K562 (cell line): ENCODE measurements at regions not wholly inside any gene's neighbourhood (a gene's known extent, or its start where the extent isn't known, plus 50 kb on each side); places are given as distances from the start of the nearest gene placed in this dataset.

Experiments
- ATAC-seq: fragments of 200-7000 bp; cut with Tn5 transposase; 3 replicates; pipeline ENCODE4 v1.9.1; 2020; ENCODE audit warnings: moderate library complexity
- BruUV-seq: library from RNA; stranded (reverse); fragments of 400-500 nt; replicated peaks from 2 replicates; lab custom pipeline; 2021; lab: Mats Ljungman, UMichigan
- CTCF ChIA-PET: fragments of 300-600 bp; formaldehyde crosslinking; extraction: SDS; loops from one replicate; lab custom pipeline; 2021; ENCODE audit warnings: low intra/inter-chr PET ratio; lab: Yijun Ruan, JAX
- POLR2A ChIA-PET: fragments of 300-600, 350-650 bp; sonication (Branson Sonifier 250); formaldehyde crosslinking; extraction: SDS; loops from one replicate; lab custom pipeline; 2021; ENCODE audit warnings: antibody characterized with exemption, inconsistent platforms; lab: Yijun Ruan, JAX
- DNase-seq, 4 experiments: peaks; one replicate each; pipeline versions ENCODE4 v3.0.0 to v3.0.0-alpha.2; 2011 to 2018; ENCODE audit warnings: low spot score in 3 of 4, mixed read lengths in 3 of 4; ENCODE audit errors: extremely low read depth in 1 of 4
- FAIRE-seq: peaks from 2 replicates; lab custom pipeline; 2011; peaks lifted over from hg19 to GRCh38; lab: Jason Lieb, UNC
- H2AFZ ChIP-seq: 2 replicates; pipeline ENCODE4 v1.6.0; 2011; ENCODE audit warnings: low read depth, low read length, control low read depth, inconsistent platforms
- H3K27ac ChIP-seq: fragments of 200-600 bp; 3 replicates; pipeline ENCODE4 v1.8.0; 2011; ENCODE audit warnings: low read depth, mild to moderate bottlenecking, control low read depth, inconsistent platforms, low read length, moderate library complexity, mixed read lengths; ENCODE audit errors: extremely low read depth
- H3K27me3 ChIP-seq, 2 experiments: fragments of 300-600 bp in 1 of 2; 2 replicates in 1 of 2; 3 replicates in 1 of 2; pipeline versions ENCODE4 v1.6.0 to v1.8.0; 2011; ENCODE audit warnings: inconsistent platforms in 2 of 2, low read length in 2 of 2, mild to moderate bottlenecking in 1 of 2, mixed read lengths in 1 of 2, moderate library complexity in 1 of 2; ENCODE audit not compliant: control insufficient read depth in 2 of 2, insufficient read depth in 2 of 2
- H3K36me3 ChIP-seq: fragments of 300-600 bp; 3 replicates; pipeline ENCODE4 v1.8.0; 2011; ENCODE audit warnings: mild to moderate bottlenecking, low read length, inconsistent platforms; ENCODE audit not compliant: control insufficient read depth, insufficient read depth
- H3K4me1 ChIP-seq, 2 experiments: fragments of 200-600 bp in 1 of 2; replicated peaks in 1 of 2; 2 replicates in 1 of 2; 3 replicates in 1 of 2; pipeline versions ENCODE4 v1.5.1 to v1.8.0; 2011; ENCODE audit warnings: inconsistent platforms in 2 of 2, low read length in 2 of 2, mild to moderate bottlenecking in 1 of 2, mixed read lengths in 1 of 2, moderate library complexity in 1 of 2; ENCODE audit not compliant: control insufficient read depth in 2 of 2, insufficient read depth in 2 of 2
- H3K4me2 ChIP-seq: 2 replicates; pipeline ENCODE4 v1.6.1; 2011; ENCODE audit warnings: low read length, control low read depth, inconsistent platforms, mixed read lengths; ENCODE audit not compliant: insufficient read depth
- H3K4me3 ChIP-seq: fragments of 200-600 bp; sonication (generic), shearing (Covaris generic); 2 replicates; pipeline ENCODE4 v1.5.1; 2016; ENCODE audit warnings: control low read depth, inconsistent platforms
- H3K79me2 ChIP-seq: fragments of 200-600 bp; 3 replicates; pipeline ENCODE4 v1.8.0; 2011; ENCODE audit warnings: low read length, inconsistent platforms; ENCODE audit not compliant: control insufficient read depth, insufficient read depth
- H3K9ac ChIP-seq, 2 experiments: 2 replicates each; pipeline versions ENCODE4 v1.6.0 to v1.6.1; 2011; ENCODE audit warnings: low read depth in 2 of 2, low read length in 2 of 2, control low read depth in 1 of 2, inconsistent platforms in 1 of 2, mild to moderate bottlenecking in 1 of 2, mixed read lengths in 1 of 2; ENCODE audit not compliant: insufficient read depth in 1 of 2
- H3K9me1 ChIP-seq: one replicate; pipeline ENCODE4 v1.6.0; 2011; ENCODE audit warnings: inconsistent platforms, mild to moderate bottlenecking, low read length, moderate library complexity; ENCODE audit not compliant: control insufficient read depth, insufficient read depth
- H3K9me3 ChIP-seq: replicated peaks from 2 replicates; pipeline ENCODE4 v1.5.1; 2011; ENCODE audit warnings: low read depth, low read length, inconsistent platforms; ENCODE audit not compliant: control insufficient read depth, insufficient read depth
- H4K20me1 ChIP-seq: replicated peaks from 2 replicates; pipeline ENCODE4 v1.6.1; 2011; ENCODE audit warnings: low read length, inconsistent platforms, mixed read lengths; ENCODE audit not compliant: control insufficient read depth, insufficient read depth
- DNMT1 ChIP-seq: fragments of 450-650 bp; IDR thresholded peaks from 2 replicates; pipeline ENCODE4 v1.6.1; 2016; ENCODE audit warnings: antibody characterized with exemption, mild to moderate bottlenecking
- POLR3G ChIP-seq: IDR thresholded peaks from 2 replicates; pipeline ENCODE4 v1.6.1; 2011; ENCODE audit not compliant: insufficient read length, insufficient replicate concordance; ENCODE audit errors: extremely low read depth
- RBM22 ChIP-seq: fragments of 200-400 bp; formaldehyde crosslinking; IDR thresholded peaks from 2 replicates; pipeline ENCODE4 v1.6.1; 2018; ENCODE audit warnings: low read length, low read depth; ENCODE audit not compliant: poor library complexity, severe bottlenecking
- in situ Hi-C: fragments of 300-500 bp; cut with MboI; formaldehyde crosslinking; loops from 4 replicates; pipeline ENCODE4 v1.15.0; 2018; ENCODE audit warnings: inconsistent platforms, mixed read lengths
- intact Hi-C: fragments of 100-400 bp; cut with micrococcal nuclease; formaldehyde crosslinking; loops from 2 replicates; pipeline ENCODE4 v1.14.2; 2022
- TF ChIP-seq, protein P1 (sequence below), 2 experiments: fragments of 150-350 bp in 1 of 2; IDR thresholded peaks; 2 replicates each; pipeline ENCODE4 v1.6.1; 2012 to 2016; ENCODE audit warnings: low read depth in 2 of 2, low read length in 2 of 2, mild to moderate bottlenecking in 1 of 2, moderate library complexity in 1 of 2
- TF ChIP-seq, protein P2 (sequence below), 2 experiments: fragments of 450-650 bp; IDR thresholded peaks; 2 replicates each; pipeline ENCODE4 v1.6.1; 2018; ENCODE audit warnings: mild to moderate bottlenecking in 2 of 2, low read depth in 1 of 2; ENCODE audit not compliant: partially characterized antibody in 2 of 2

DNA sequence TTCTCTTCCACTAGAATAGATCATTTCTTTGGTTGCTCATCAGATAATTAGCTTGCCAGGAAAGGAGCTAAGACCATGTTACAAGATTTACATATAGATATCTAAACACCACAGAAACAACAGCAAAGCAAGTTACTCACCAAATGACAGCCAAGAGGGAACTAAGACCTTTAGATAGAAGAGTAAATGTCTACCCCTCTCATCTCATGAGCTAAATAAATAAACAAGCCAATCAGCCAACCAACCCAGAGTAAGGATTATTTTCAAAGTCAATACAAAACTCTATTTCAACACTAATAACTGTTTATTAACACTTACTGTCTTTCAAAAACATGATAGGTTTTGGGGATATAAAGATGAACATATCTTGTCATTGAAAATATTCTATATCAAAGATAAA lies 474.7 kb downstream of the LMO4 start:
- no peak for FAIRE-seq
- Histone ChIP-seq H3K79me2 (no peaks in the 10 kb centered on the region), H3K9me1 (no peaks in the 10 kb centered on the region), H3K4me3 (no peak overlapping the region), H3K9ac (no peak overlapping the region), H3K4me1 (no peaks in the 10 kb centered on the region), H3K4me2 (no peak overlapping the region), H3K36me3 (no peaks in the 10 kb centered on the region), H2AFZ (no peak overlapping the region), H4K20me1 (no peaks in the 10 kb centered on the region), H3K27ac (no peak overlapping the region), H3K9me3 (no peaks in the 10 kb centered on the region), H3K27me3 (no peaks in the 10 kb centered on the region)
- no peak for TF ChIP-seq DNMT1
- TF ChIP-seq, protein P1, sequence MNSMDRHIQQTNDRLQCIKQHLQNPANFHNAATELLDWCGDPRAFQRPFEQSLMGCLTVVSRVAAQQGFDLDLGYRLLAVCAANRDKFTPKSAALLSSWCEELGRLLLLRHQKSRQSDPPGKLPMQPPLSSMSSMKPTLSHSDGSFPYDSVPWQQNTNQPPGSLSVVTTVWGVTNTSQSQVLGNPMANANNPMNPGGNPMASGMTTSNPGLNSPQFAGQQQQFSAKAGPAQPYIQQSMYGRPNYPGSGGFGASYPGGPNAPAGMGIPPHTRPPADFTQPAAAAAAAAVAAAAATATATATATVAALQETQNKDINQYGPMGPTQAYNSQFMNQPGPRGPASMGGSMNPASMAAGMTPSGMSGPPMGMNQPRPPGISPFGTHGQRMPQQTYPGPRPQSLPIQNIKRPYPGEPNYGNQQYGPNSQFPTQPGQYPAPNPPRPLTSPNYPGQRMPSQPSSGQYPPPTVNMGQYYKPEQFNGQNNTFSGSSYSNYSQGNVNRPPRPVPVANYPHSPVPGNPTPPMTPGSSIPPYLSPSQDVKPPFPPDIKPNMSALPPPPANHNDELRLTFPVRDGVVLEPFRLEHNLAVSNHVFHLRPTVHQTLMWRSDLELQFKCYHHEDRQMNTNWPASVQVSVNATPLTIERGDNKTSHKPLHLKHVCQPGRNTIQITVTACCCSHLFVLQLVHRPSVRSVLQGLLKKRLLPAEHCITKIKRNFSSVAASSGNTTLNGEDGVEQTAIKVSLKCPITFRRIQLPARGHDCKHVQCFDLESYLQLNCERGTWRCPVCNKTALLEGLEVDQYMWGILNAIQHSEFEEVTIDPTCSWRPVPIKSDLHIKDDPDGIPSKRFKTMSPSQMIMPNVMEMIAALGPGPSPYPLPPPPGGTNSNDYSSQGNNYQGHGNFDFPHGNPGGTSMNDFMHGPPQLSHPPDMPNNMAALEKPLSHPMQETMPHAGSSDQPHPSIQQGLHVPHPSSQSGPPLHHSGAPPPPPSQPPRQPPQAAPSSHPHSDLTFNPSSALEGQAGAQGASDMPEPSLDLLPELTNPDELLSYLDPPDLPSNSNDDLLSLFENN (IDR thresholded peaks at IDR 0.05; ENCODE audit: low read depth in 2 of 2, low read length in 2 of 2) = no peak
- TF ChIP-seq, protein P2, sequence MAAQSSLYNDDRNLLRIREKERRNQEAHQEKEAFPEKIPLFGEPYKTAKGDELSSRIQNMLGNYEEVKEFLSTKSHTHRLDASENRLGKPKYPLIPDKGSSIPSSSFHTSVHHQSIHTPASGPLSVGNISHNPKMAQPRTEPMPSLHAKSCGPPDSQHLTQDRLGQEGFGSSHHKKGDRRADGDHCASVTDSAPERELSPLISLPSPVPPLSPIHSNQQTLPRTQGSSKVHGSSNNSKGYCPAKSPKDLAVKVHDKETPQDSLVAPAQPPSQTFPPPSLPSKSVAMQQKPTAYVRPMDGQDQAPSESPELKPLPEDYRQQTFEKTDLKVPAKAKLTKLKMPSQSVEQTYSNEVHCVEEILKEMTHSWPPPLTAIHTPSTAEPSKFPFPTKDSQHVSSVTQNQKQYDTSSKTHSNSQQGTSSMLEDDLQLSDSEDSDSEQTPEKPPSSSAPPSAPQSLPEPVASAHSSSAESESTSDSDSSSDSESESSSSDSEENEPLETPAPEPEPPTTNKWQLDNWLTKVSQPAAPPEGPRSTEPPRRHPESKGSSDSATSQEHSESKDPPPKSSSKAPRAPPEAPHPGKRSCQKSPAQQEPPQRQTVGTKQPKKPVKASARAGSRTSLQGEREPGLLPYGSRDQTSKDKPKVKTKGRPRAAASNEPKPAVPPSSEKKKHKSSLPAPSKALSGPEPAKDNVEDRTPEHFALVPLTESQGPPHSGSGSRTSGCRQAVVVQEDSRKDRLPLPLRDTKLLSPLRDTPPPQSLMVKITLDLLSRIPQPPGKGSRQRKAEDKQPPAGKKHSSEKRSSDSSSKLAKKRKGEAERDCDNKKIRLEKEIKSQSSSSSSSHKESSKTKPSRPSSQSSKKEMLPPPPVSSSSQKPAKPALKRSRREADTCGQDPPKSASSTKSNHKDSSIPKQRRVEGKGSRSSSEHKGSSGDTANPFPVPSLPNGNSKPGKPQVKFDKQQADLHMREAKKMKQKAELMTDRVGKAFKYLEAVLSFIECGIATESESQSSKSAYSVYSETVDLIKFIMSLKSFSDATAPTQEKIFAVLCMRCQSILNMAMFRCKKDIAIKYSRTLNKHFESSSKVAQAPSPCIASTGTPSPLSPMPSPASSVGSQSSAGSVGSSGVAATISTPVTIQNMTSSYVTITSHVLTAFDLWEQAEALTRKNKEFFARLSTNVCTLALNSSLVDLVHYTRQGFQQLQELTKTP (IDR thresholded peaks at IDR 0.05; ENCODE audit: low read depth in 1 of 2, partially characterized antibody in 2 of 2) = no peak
- no peak for TF ChIP-seq POLR3G
- TF ChIP-seq RBM22 = no peak
- CTCF ChIA-PET = no interaction called here
- DNase-seq = no peak
- BruUV-seq = no TSS peak
- intact Hi-C loops = no loop called here
- in situ Hi-C loops = no loop called here
- no peak for ATAC-seq
- POLR2A ChIA-PET = no interaction called here
